ENCODE measurements at regions not wholly inside any gene's neighbourhood (a gene's known extent, or its start where the extent isn't known, plus 50 kb on each side); places are given as distances from the start of the nearest gene placed in this dataset.

DNA sequence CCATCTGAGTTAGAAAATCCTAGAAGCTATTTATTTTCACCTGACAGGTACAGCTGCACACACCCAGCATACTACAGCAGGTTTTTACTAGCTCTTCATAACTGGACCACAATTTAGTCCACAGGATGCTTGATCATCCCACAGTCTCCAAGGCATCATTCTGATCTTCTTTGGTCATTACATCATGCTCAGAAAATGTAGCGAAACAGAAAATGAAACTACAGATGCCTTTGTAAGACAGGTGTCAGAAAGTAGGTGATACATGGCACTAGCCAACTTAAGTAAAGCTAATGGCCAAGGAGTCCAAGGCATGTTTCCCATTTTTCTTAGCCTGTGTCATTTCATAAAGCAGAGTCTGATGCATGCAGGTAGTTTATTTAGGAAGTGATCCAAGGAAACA is 102.3 kb downstream of the HTR1B start:
- no peaks in the 10 kb centered on the region for H3K36me3 ChIP-seq (ENCODE audit: control insufficient read depth in 4 of 4, insufficient read depth in 3 of 4, low read depth in 1 of 4, low read length in 3 of 4)
- no peak for DNase-seq (ENCODE audit: low spot score)
- TF ChIP-seq RAD21 (IDR thresholded peaks at IDR 0.05) (no peak), HNF4A (conservative IDR thresholded peaks at IDR 0.05) (no peak), JUND (IDR thresholded peaks at IDR 0.05) (no peak), TAF1 (conservative IDR thresholded peaks at IDR 0.05) (no peak), FOXA2 (IDR thresholded peaks at IDR 0.05) (no peak), EGR1 (IDR thresholded peaks at IDR 0.05; ENCODE audit: low read depth in 2 of 2) (no peak), RXRA (IDR thresholded peaks at IDR 0.05) (no peak), YY1 (IDR thresholded peaks at IDR 0.05) (no peak), NR2F2 (IDR thresholded peaks at IDR 0.05) (no peak), GABPA (IDR thresholded peaks at IDR 0.05 in 1 of 2, conservative IDR thresholded peaks at IDR 0.05 in 1 of 2) (no peak), HNF4G (IDR thresholded peaks at IDR 0.05) (no peak), FOXA1 (IDR thresholded peaks at IDR 0.05) (no peak), SP1 (IDR thresholded peaks at IDR 0.05) (no peak)
- TF ChIP-seq, protein P1, sequence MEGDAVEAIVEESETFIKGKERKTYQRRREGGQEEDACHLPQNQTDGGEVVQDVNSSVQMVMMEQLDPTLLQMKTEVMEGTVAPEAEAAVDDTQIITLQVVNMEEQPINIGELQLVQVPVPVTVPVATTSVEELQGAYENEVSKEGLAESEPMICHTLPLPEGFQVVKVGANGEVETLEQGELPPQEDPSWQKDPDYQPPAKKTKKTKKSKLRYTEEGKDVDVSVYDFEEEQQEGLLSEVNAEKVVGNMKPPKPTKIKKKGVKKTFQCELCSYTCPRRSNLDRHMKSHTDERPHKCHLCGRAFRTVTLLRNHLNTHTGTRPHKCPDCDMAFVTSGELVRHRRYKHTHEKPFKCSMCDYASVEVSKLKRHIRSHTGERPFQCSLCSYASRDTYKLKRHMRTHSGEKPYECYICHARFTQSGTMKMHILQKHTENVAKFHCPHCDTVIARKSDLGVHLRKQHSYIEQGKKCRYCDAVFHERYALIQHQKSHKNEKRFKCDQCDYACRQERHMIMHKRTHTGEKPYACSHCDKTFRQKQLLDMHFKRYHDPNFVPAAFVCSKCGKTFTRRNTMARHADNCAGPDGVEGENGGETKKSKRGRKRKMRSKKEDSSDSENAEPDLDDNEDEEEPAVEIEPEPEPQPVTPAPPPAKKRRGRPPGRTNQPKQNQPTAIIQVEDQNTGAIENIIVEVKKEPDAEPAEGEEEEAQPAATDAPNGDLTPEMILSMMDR (IDR thresholded peaks at IDR 0.05; ENCODE audit: low read depth, low read length, missing input control): no peak
- TF ChIP-seq, protein P2, sequence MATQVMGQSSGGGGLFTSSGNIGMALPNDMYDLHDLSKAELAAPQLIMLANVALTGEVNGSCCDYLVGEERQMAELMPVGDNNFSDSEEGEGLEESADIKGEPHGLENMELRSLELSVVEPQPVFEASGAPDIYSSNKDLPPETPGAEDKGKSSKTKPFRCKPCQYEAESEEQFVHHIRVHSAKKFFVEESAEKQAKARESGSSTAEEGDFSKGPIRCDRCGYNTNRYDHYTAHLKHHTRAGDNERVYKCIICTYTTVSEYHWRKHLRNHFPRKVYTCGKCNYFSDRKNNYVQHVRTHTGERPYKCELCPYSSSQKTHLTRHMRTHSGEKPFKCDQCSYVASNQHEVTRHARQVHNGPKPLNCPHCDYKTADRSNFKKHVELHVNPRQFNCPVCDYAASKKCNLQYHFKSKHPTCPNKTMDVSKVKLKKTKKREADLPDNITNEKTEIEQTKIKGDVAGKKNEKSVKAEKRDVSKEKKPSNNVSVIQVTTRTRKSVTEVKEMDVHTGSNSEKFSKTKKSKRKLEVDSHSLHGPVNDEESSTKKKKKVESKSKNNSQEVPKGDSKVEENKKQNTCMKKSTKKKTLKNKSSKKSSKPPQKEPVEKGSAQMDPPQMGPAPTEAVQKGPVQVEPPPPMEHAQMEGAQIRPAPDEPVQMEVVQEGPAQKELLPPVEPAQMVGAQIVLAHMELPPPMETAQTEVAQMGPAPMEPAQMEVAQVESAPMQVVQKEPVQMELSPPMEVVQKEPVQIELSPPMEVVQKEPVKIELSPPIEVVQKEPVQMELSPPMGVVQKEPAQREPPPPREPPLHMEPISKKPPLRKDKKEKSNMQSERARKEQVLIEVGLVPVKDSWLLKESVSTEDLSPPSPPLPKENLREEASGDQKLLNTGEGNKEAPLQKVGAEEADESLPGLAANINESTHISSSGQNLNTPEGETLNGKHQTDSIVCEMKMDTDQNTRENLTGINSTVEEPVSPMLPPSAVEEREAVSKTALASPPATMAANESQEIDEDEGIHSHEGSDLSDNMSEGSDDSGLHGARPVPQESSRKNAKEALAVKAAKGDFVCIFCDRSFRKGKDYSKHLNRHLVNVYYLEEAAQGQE (IDR thresholded peaks at IDR 0.05): no peak
- TF ChIP-seq, protein P3, sequence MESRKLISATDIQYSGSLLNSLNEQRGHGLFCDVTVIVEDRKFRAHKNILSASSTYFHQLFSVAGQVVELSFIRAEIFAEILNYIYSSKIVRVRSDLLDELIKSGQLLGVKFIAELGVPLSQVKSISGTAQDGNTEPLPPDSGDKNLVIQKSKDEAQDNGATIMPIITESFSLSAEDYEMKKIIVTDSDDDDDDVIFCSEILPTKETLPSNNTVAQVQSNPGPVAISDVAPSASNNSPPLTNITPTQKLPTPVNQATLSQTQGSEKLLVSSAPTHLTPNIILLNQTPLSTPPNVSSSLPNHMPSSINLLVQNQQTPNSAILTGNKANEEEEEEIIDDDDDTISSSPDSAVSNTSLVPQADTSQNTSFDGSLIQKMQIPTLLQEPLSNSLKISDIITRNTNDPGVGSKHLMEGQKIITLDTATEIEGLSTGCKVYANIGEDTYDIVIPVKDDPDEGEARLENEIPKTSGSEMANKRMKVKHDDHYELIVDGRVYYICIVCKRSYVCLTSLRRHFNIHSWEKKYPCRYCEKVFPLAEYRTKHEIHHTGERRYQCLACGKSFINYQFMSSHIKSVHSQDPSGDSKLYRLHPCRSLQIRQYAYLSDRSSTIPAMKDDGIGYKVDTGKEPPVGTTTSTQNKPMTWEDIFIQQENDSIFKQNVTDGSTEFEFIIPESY (IDR thresholded peaks at IDR 0.05): no peak
- TF ChIP-seq, protein P4, sequence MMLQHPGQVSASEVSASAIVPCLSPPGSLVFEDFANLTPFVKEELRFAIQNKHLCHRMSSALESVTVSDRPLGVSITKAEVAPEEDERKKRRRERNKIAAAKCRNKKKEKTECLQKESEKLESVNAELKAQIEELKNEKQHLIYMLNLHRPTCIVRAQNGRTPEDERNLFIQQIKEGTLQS (IDR thresholded peaks at IDR 0.05): no peak
- no peak overlapping the region for H3K27ac ChIP-seq (ENCODE audit: low read depth in 1 of 2, low read length in 2 of 2)
- peaks cover 0 to 7% (median under 1%) of the 10 kb centered on the region in 4 donors for H3K9me3 ChIP-seq (ENCODE audit: control insufficient read depth in 4 of 4, low read length in 3 of 4)
- 91% methylated on average over 1 of the region's 1 CpG for WGBS
- H3K4me1 ChIP-seq (ENCODE audit: control insufficient read depth in 4 of 4, insufficient read depth in 4 of 4, low read length in 3 of 4): no peaks in the 10 kb centered on the region
- H3K27me3 ChIP-seq (ENCODE audit: control insufficient read depth in 4 of 4, insufficient read depth in 4 of 4, low read length in 3 of 4): no peaks in the 10 kb centered on the region
- no peak overlapping the region for H3K9ac ChIP-seq (ENCODE audit: low read depth in 1 of 2, low read length in 2 of 2)
- H3K4me3 ChIP-seq (ENCODE audit: low read depth in 1 of 3, low read length in 3 of 3): no peak overlapping the region

DNA sequence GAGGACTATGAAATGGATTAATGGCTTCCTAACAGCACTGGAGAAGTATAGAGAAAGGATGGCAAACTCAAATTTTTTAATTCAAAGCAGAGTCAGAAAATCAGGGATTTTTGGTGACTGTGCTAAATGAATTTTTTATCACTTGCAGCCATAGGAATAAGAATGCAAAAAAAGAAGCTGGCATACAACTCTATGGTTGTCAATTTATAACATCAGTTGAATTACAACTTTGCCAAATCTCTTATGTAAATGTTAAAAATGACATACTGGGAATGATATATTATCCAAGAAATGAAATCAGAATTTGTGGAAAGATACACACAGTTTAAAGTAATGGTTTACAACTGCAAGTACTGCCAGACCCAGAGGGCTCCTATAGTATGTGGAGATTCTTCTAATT is 106.5 kb downstream of the HTR1B start:
- Histone ChIP-seq H3K9ac (ENCODE audit: low read depth in 1 of 2, low read length in 2 of 2) (no peak overlapping the region), H3K4me3 (ENCODE audit: low read depth in 1 of 3, low read length in 3 of 3) (no peak overlapping the region), H3K9me3 (ENCODE audit: control insufficient read depth in 4 of 4, low read length in 3 of 4) (peaks cover 0 to under 1% (median 0%) of the 10 kb centered on the region in 4 donors), H3K27ac (ENCODE audit: low read depth in 1 of 2, low read length in 2 of 2) (no peak overlapping the region), H3K27me3 (ENCODE audit: control insufficient read depth in 4 of 4, insufficient read depth in 4 of 4, low read length in 3 of 4) (no peaks in the 10 kb centered on the region), H3K36me3 (ENCODE audit: control insufficient read depth in 4 of 4, insufficient read depth in 3 of 4, low read depth in 1 of 4, low read length in 3 of 4) (no peaks in the 10 kb centered on the region), H3K4me1 (ENCODE audit: control insufficient read depth in 4 of 4, insufficient read depth in 4 of 4, low read length in 3 of 4) (no peaks in the 10 kb centered on the region)
- no peak for DNase-seq (ENCODE audit: low spot score)
- no peak for TF ChIP-seq NR2F2 (IDR thresholded peaks at IDR 0.05)
- no peak for TF ChIP-seq FOXA1 (IDR thresholded peaks at IDR 0.05)
- no peak for TF ChIP-seq TAF1 (conservative IDR thresholded peaks at IDR 0.05)
- TF ChIP-seq, protein P3 (IDR thresholded peaks at IDR 0.05): no peak

Measured in liver (tissue), 8 donors.